SH-SY5Y (cell line): ENCODE measurements at regions not wholly inside any gene's neighbourhood (a gene's known extent, or its start where the extent isn't known, plus 50 kb on each side); places are given as distances from the start of the nearest gene placed in this dataset.

Experiments used
- GATA2 ChIP-seq: IDR thresholded peaks from 2 replicates; pipeline ENCODE4 v1.6.1; 2011; ENCODE audit warnings: mild to moderate bottlenecking, low read depth, low read length
- GATA3 ChIP-seq: IDR thresholded peaks from 2 replicates; pipeline ENCODE4 v1.6.1; 2011; ENCODE audit warnings: low read depth, mild to moderate bottlenecking, low read length, moderate library complexity

GRCh38 chr1:185373813-185374529 lies 56.9 kb upstream of the IVNS1ABP start:
- TF ChIP-seq GATA2 = no peak
- TF ChIP-seq GATA3 = no peak
